Neural cell (in vitro differentiated cells): ENCODE measurements at regions not wholly inside any gene's neighbourhood (a gene's known extent, or its start where the extent isn't known, plus 50 kb on each side); places are given as distances from the start of the nearest gene placed in this dataset.

Source experiments
- MXI1 ChIP-seq: fragments of 450-650 bp; conservative IDR thresholded peaks from 2 replicates; pipeline ENCODE4 v1.6.1; 2014; ENCODE audit warnings: antibody characterized with exemption, mild to moderate bottlenecking; ENCODE audit not compliant: poor library complexity, severe bottlenecking
- REST ChIP-seq: IDR thresholded peaks from 2 replicates; pipeline ENCODE4 v1.6.1; 2012; ENCODE audit warnings: borderline replicate concordance
- TAF1 ChIP-seq: IDR thresholded peaks from 2 replicates; pipeline ENCODE4 v1.6.1; 2012; ENCODE audit warnings: low read depth
- TF ChIP-seq, protein P1 (sequence below): fragments of 450-650 bp; IDR thresholded peaks from 2 replicates; pipeline ENCODE4 v1.5.1; 2014; ENCODE audit warnings: antibody characterized with exemption, mild to moderate bottlenecking, moderate library complexity; ENCODE audit not compliant: poor library complexity, severe bottlenecking

DNA sequence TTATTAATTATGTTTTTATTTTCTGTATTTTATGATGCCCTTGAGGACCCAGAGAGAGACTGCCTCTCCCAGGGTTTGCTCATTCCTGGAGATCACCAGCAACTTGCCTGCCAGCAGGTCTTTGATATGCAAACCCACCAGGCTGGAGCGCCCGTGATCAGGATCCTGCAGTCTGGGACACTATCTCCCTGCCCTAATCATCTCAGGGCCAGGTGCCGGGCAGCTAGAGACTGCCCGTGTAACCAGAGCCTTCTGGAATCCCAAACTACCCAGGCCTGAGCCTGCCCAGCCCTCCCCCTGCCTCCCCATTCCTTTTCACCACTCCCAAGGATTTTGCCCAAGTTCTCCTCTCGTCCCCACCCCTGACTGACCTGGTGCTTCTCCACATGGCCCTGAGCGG, 52.2 kb upstream of the B3GAT1 start:
- TF ChIP-seq, protein P1, sequence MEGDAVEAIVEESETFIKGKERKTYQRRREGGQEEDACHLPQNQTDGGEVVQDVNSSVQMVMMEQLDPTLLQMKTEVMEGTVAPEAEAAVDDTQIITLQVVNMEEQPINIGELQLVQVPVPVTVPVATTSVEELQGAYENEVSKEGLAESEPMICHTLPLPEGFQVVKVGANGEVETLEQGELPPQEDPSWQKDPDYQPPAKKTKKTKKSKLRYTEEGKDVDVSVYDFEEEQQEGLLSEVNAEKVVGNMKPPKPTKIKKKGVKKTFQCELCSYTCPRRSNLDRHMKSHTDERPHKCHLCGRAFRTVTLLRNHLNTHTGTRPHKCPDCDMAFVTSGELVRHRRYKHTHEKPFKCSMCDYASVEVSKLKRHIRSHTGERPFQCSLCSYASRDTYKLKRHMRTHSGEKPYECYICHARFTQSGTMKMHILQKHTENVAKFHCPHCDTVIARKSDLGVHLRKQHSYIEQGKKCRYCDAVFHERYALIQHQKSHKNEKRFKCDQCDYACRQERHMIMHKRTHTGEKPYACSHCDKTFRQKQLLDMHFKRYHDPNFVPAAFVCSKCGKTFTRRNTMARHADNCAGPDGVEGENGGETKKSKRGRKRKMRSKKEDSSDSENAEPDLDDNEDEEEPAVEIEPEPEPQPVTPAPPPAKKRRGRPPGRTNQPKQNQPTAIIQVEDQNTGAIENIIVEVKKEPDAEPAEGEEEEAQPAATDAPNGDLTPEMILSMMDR: no peak
- TF ChIP-seq REST: no peak
- no peak for TF ChIP-seq TAF1
- no peak for TF ChIP-seq MXI1
